Hematopoietic multipotent progenitor cell treated with erythropoietin and hydrocortisone succinate and interleukin-3 and kit ligand, for 6 days (in vitro differentiated cells): ENCODE measurements at regions not wholly inside any gene's neighbourhood (a gene's known extent, or its start where the extent isn't known, plus 50 kb on each side); places are given as distances from the start of the nearest gene placed in this dataset.
A peak's percentile ranks its signal among the peaks of the same experiment; 100 is the strongest.

Experiments used
- DNase-seq: peaks from one replicate; pipeline ENCODE4 v3.0.0-alpha.2; 2015

- DNase-seq: no peak
Measured at GRCh38 chr1:4600615-4601460, 53.6 kb upstream of the AJAP1 start.

- no peak for DNase-seq
Measured at GRCh38 chr1:4601941-4602340, 52.5 kb upstream of the AJAP1 start.

GRCh38 chr1:4602462-4603294 is 51.7 kb upstream of the AJAP1 start:
- peak; percentile 62 for DNase-seq

- DNase-seq: peak; percentile 99
Measured at GRCh38 chr1:4603295-4604110, 50.9 kb upstream of the AJAP1 start.
